Osteoblast (primary cell): ENCODE measurements at regions not wholly inside any gene's neighbourhood (a gene's known extent, or its start where the extent isn't known, plus 50 kb on each side); places are given as distances from the start of the nearest gene placed in this dataset.
A peak's percentile ranks its signal among the peaks of the same experiment; 100 is the strongest.

Source experiments
- DNase-seq: peaks from one replicate; pipeline ENCODE4 v3.0.0; 2011; ENCODE audit warnings: low spot score, mixed read lengths; ENCODE audit not compliant: insufficient read length; ENCODE audit errors: missing footprints
- H2AFZ ChIP-seq: 2 replicates; pipeline ENCODE4 v1.6.0; 2011; ENCODE audit warnings: mild to moderate bottlenecking, low read length
- H3K27ac ChIP-seq: 2 replicates; pipeline ENCODE4 v1.5.1; 2011; ENCODE audit warnings: mild to moderate bottlenecking, low read depth, low read length, moderate library complexity
- H3K27me3 ChIP-seq: 2 replicates; pipeline ENCODE4 v1.6.0; 2012; ENCODE audit warnings: mild to moderate bottlenecking, control low read depth, inconsistent platforms, low read length, moderate library complexity; ENCODE audit not compliant: insufficient read depth
- H3K36me3 ChIP-seq: 2 replicates; pipeline ENCODE4 v1.5.1; 2011; ENCODE audit warnings: mild to moderate bottlenecking, low read length, control low read depth, moderate library complexity; ENCODE audit not compliant: insufficient read depth
- H3K4me1 ChIP-seq: 2 replicates; pipeline ENCODE4 v1.5.1; 2011; ENCODE audit warnings: mild to moderate bottlenecking, low read length, control low read depth, moderate library complexity; ENCODE audit not compliant: insufficient read depth
- H3K4me2 ChIP-seq: 2 replicates; pipeline ENCODE4 v1.6.0; 2011; ENCODE audit warnings: mild to moderate bottlenecking, low read length; ENCODE audit not compliant: insufficient read depth
- H3K4me3 ChIP-seq: fragments of 200-600 bp; sonication (generic); 3 replicates; pipeline ENCODE4 v1.5.1; 2012; ENCODE audit warnings: mild to moderate bottlenecking, low read length, inconsistent platforms; ENCODE audit not compliant: insufficient read depth
- H3K79me2 ChIP-seq: 2 replicates; pipeline ENCODE4 v1.6.0; 2012; ENCODE audit warnings: mild to moderate bottlenecking, low read length, control low read depth, inconsistent platforms; ENCODE audit not compliant: insufficient read depth
- H3K9me3 ChIP-seq: 2 replicates; pipeline ENCODE4 v1.5.1; 2011; ENCODE audit warnings: low read depth, low read length, control low read depth
- H4K20me1 ChIP-seq: 2 replicates; pipeline ENCODE4 v1.6.0; 2012; ENCODE audit warnings: mild to moderate bottlenecking, low read length, control low read depth; ENCODE audit not compliant: insufficient read depth
- CTCF ChIP-seq: IDR thresholded peaks from 2 replicates; pipeline ENCODE4 v1.5.1; 2011; ENCODE audit warnings: mild to moderate bottlenecking, low read depth, low read length, moderate library complexity; ENCODE audit errors: extremely low read depth

GRCh38 chr3:150248888-150249681 lies 159.0 kb upstream of the TSC22D2 start:
- Histone ChIP-seq H3K27me3 (no peaks in the 10 kb centered on the region), H2AFZ (no peak overlapping the region), H4K20me1 (no peaks in the 10 kb centered on the region), H3K4me3 (peak overlapping the region; percentile 5), H3K79me2 (no peaks in the 10 kb centered on the region), H3K9me3 (no peaks in the 10 kb centered on the region), H3K4me1 (peaks cover 51% of the 10 kb centered on the region), H3K27ac (peak overlapping the region; percentile 31), H3K36me3 (no peaks in the 10 kb centered on the region), H3K4me2 (peak overlapping the region; percentile 54)
- no peak for TF ChIP-seq CTCF
- DNase-seq = peak; percentile 14

- Histone ChIP-seq H3K36me3 (no peaks in the 10 kb centered on the region), H3K27ac (peak overlapping the region; percentile 31), H3K4me2 (peak overlapping the region; percentile 54), H3K4me1 (peaks cover 47% of the 10 kb centered on the region), H3K79me2 (no peaks in the 10 kb centered on the region), H3K4me3 (peak overlapping the region; percentile 5), H3K27me3 (no peaks in the 10 kb centered on the region), H3K9me3 (no peaks in the 10 kb centered on the region), H2AFZ (no peak overlapping the region), H4K20me1 (no peaks in the 10 kb centered on the region)
- no peak for TF ChIP-seq CTCF
- DNase-seq = peak; percentile 66
These were observed 159.8 kb upstream of the TSC22D2 start for GRCh38 chr3:150248116-150248887.

GRCh38 chr3:150247441-150247840 lies 160.7 kb upstream of the TSC22D2 start:
- no peaks in the 10 kb centered on the region for H3K36me3 ChIP-seq
- H3K4me3 ChIP-seq = no peak overlapping the region
- no peak for TF ChIP-seq CTCF
- H4K20me1 ChIP-seq = no peaks in the 10 kb centered on the region
- no peak overlapping the region for H2AFZ ChIP-seq
- H3K4me2 ChIP-seq = no peak overlapping the region
- H3K27ac ChIP-seq = no peak overlapping the region
- no peak for DNase-seq
- no peaks in the 10 kb centered on the region for H3K79me2 ChIP-seq
- peaks cover 41% of the 10 kb centered on the region for H3K4me1 ChIP-seq
- no peaks in the 10 kb centered on the region for H3K9me3 ChIP-seq
- H3K27me3 ChIP-seq = no peaks in the 10 kb centered on the region

DNA sequence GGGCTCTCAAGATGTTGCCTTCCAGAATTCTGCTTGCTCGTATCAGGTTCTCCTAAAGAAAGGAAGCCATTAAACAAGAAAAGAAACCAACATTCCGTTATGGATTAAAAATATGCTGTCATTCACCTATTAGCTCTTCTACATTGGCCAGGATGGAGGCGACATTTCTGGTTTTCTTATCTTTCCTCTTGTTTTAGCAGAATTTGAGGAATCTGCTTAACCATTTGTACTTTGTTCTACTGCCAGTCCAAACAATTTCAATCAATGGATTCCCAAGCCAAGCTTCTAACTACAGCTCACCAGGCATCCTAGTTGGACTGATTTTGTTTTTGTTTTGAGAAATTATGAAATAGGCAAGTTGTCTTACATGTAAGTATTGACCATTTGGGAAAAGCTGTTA lies 164.6 kb upstream of the TSC22D2 start:
- no peak for DNase-seq
- Histone ChIP-seq H3K9me3 (no peaks in the 10 kb centered on the region), H3K4me1 (peaks cover 5% of the 10 kb centered on the region), H3K79me2 (no peaks in the 10 kb centered on the region), H3K27ac (no peak overlapping the region), H3K4me3 (no peak overlapping the region), H2AFZ (no peak overlapping the region), H3K27me3 (no peaks in the 10 kb centered on the region), H3K4me2 (no peak overlapping the region), H3K36me3 (no peaks in the 10 kb centered on the region), H4K20me1 (no peaks in the 10 kb centered on the region)
- no peak for TF ChIP-seq CTCF
